HEK293 (cell line): ENCODE measurements at regions not wholly inside any gene's neighbourhood (a gene's known extent, or its start where the extent isn't known, plus 50 kb on each side); places are given as distances from the start of the nearest gene placed in this dataset.

ENCODE experiments used
- CTCF ChIA-PET: fragments of 350-600 bp; formaldehyde crosslinking; extraction: SDS; loops from one replicate; lab custom pipeline; 2021; ENCODE audit warnings: antibody characterized with exemption; lab: Yijun Ruan, JAX
- POLR2A ChIA-PET: fragments of 300-600 bp; formaldehyde crosslinking; extraction: SDS; loops from one replicate; lab custom pipeline; 2020; ENCODE audit warnings: antibody characterized with exemption, inconsistent platforms; lab: Yijun Ruan, JAX
- H3K27ac ChIP-seq: fragments of 200-500 bp; sonication (Bioruptor generic); 2 replicates; pipeline ENCODE4 v1.5.1; 2014; ENCODE audit warnings: low read depth, low read length, control low read depth, inconsistent platforms; ENCODE audit errors: extremely low read depth
- H3K36me3 ChIP-seq, 2 experiments: fragments of 200-500 bp in 1 of 2; sonication (Bioruptor generic) in 1 of 2; 1 replicate in 1 of 2; 2 replicates in 1 of 2; pipeline ENCODE4 v1.5.1; 2014 to 2017; ENCODE audit warnings: inconsistent platforms in 2 of 2, low read length in 2 of 2; ENCODE audit not compliant: control insufficient read depth in 2 of 2, insufficient read depth in 1 of 2
- H3K4me1 ChIP-seq: fragments of 200-500 bp; sonication (Bioruptor generic); 2 replicates; pipeline ENCODE4 v1.5.1; 2014; ENCODE audit warnings: mild to moderate bottlenecking, low read length, inconsistent platforms; ENCODE audit not compliant: control insufficient read depth, insufficient read depth
- H3K4me3 ChIP-seq: 2 replicates; pipeline ENCODE4 v1.5.1; 2011; ENCODE audit warnings: low read depth, mild to moderate bottlenecking, control low read depth, low read length, moderate library complexity
- H3K9me3 ChIP-seq: fragments of 200-500 bp; sonication (Bioruptor generic); 2 replicates; pipeline ENCODE4 v1.5.1; 2014; ENCODE audit warnings: low read depth, low read length, inconsistent platforms; ENCODE audit not compliant: control insufficient read depth, insufficient read depth
- KLF16 ChIP-seq: fragments of 450-650 bp; formaldehyde crosslinking; IDR thresholded peaks from 2 replicates; pipeline ENCODE4 v1.5.1; 2017; ENCODE audit warnings: missing biosample characterization, missing genetic modification characterization
- REST ChIP-seq: fragments of 450-650 bp; formaldehyde crosslinking; IDR thresholded peaks from 2 replicates; pipeline ENCODE4 v1.5.1; 2016; ENCODE audit warnings: missing biosample characterization, missing genetic modification characterization
- SP2 ChIP-seq: fragments of 450-650 bp; formaldehyde crosslinking; IDR thresholded peaks from 2 replicates; pipeline ENCODE4 v1.5.1; 2016; ENCODE audit warnings: missing biosample characterization, missing genetic modification characterization
- YY2 ChIP-seq: fragments of 450-650 bp; formaldehyde crosslinking; IDR thresholded peaks from 2 replicates; pipeline ENCODE4 v1.5.1; 2016; ENCODE audit warnings: missing biosample characterization, missing genetic modification characterization
- ZBTB8A ChIP-seq: fragments of 450-650 bp; formaldehyde crosslinking; IDR thresholded peaks from 2 replicates; pipeline ENCODE4 v1.5.1; 2016; ENCODE audit warnings: missing biosample characterization, missing genetic modification characterization
- ZNF114 ChIP-seq: fragments of 450-650 bp; formaldehyde crosslinking; IDR thresholded peaks from 2 replicates; pipeline ENCODE4 v1.5.0; 2017; ENCODE audit warnings: missing biosample characterization, missing genetic modification characterization
- ZNF121 ChIP-seq: fragments of 450-650 bp; formaldehyde crosslinking; IDR thresholded peaks from 2 replicates; pipeline ENCODE4 v1.5.1; 2016; ENCODE audit warnings: missing biosample characterization, missing genetic modification characterization
- ZNF133 ChIP-seq: fragments of 450-650 bp; formaldehyde crosslinking; IDR thresholded peaks from 2 replicates; pipeline ENCODE4 v1.5.1; 2016; ENCODE audit warnings: missing biosample characterization, missing genetic modification characterization
- ZNF248 ChIP-seq: fragments of 450-650 bp; formaldehyde crosslinking; IDR thresholded peaks from 2 replicates; pipeline ENCODE4 v1.5.1; 2017; ENCODE audit warnings: missing biosample characterization, missing genetic modification characterization
- ZNF274 ChIP-seq, 2 experiments: fragments of 200-500 bp in 1 of 2; fragments of 450-650 bp in 1 of 2; sonication (Bioruptor generic) in 1 of 2; formaldehyde crosslinking in 1 of 2; IDR thresholded peaks; 2 replicates each; pipeline versions ENCODE4 v1.5.1 to v1.6.1; 2014 to 2016; ENCODE audit warnings: borderline replicate concordance in 1 of 2, inconsistent platforms in 1 of 2, low read length in 1 of 2, missing biosample characterization in 1 of 2, missing genetic modification characterization in 1 of 2
- ZNF335 ChIP-seq: fragments of 450-650 bp; formaldehyde crosslinking; conservative IDR thresholded peaks from 2 replicates; pipeline ENCODE4 v1.5.1; 2016; ENCODE audit warnings: missing biosample characterization, missing genetic modification characterization
- ZNF366 ChIP-seq: fragments of 450-650 bp; formaldehyde crosslinking; conservative IDR thresholded peaks from 2 replicates; pipeline ENCODE4 v1.5.1; 2016; ENCODE audit warnings: missing biosample characterization, missing genetic modification characterization
- ZNF37A ChIP-seq: fragments of 450-650 bp; IDR thresholded peaks from 2 replicates; pipeline ENCODE4 v1.5.1; 2018; ENCODE audit warnings: missing biosample characterization, missing genetic modification characterization
- ZNF398 ChIP-seq: fragments of 450-650 bp; formaldehyde crosslinking; IDR thresholded peaks from 2 replicates; pipeline ENCODE4 v1.5.1; 2017; ENCODE audit warnings: missing biosample characterization, missing genetic modification characterization
- ZNF426 ChIP-seq: fragments of 450-650 bp; formaldehyde crosslinking; IDR thresholded peaks from 2 replicates; pipeline ENCODE4 v1.5.1; 2017; ENCODE audit warnings: missing biosample characterization, missing genetic modification characterization, mild to moderate bottlenecking, inconsistent platforms, moderate library complexity
- ZNF513 ChIP-seq: fragments of 450-650 bp; IDR thresholded peaks from 2 replicates; pipeline ENCODE4 v1.5.1; 2018; ENCODE audit warnings: missing biosample characterization, missing genetic modification characterization
- ZNF549 ChIP-seq: fragments of 450-650 bp; IDR thresholded peaks from 2 replicates; pipeline ENCODE4 v1.5.1; 2018; ENCODE audit warnings: missing biosample characterization, missing genetic modification characterization, mild to moderate bottlenecking, inconsistent platforms, moderate library complexity
- ZNF561 ChIP-seq: fragments of 450-650 bp; IDR thresholded peaks from 2 replicates; pipeline ENCODE4 v1.5.1; 2018; ENCODE audit warnings: missing biosample characterization, missing genetic modification characterization, borderline replicate concordance
- ZNF768 ChIP-seq: fragments of 450-650 bp; formaldehyde crosslinking; IDR thresholded peaks from 2 replicates; pipeline ENCODE4 v1.5.1; 2018; ENCODE audit warnings: missing biosample characterization, mild to moderate bottlenecking, missing genetic modification characterization
- ZNF792 ChIP-seq: fragments of 450-650 bp; formaldehyde crosslinking; IDR thresholded peaks from 2 replicates; pipeline ENCODE4 v1.5.1; 2016; ENCODE audit warnings: missing biosample characterization, missing genetic modification characterization

GRCh38 chr4:35965300-35965699 is 279.0 kb downstream of the ARAP2 start (continued):
- TF ChIP-seq ZNF426 (tag by site-specific recombination) (no peak), ZNF274 (IDR thresholded peaks at IDR 0.05; ENCODE audit: low read length) (no peak), ZNF274 (tag by site-specific recombination; IDR thresholded peaks at IDR 0.05; ENCODE audit: borderline replicate concordance) (no peak), ZNF549 (tag by site-specific recombination) (no peak), ZNF398 (tag by site-specific recombination) (no peak)

GRCh38 chr4:35966566-35966965 is 277.7 kb downstream of the ARAP2 start:
- no peak overlapping the region for H3K27ac ChIP-seq
- H3K9me3 ChIP-seq = no peaks in the 10 kb centered on the region
- H3K4me3 ChIP-seq = no peak overlapping the region
- TF ChIP-seq REST (tag by site-specific recombination) (no peak), KLF16 (tag by site-specific recombination) (no peak), ZNF335 (tag by site-specific recombination) (no peak), ZNF133 (tag by site-specific recombination) (no peak), ZNF513 (tag by site-specific recombination) (no peak), ZNF768 (no peak), ZNF792 (tag by site-specific recombination) (no peak), ZNF366 (tag by site-specific recombination) (no peak), ZNF248 (tag by site-specific recombination) (no peak), ZBTB8A (tag by site-specific recombination) (no peak), ZNF37A (no peak), ZNF561 (no peak), ZNF114 (no peak)
- ChIA-PET CTCF (no interaction called here), POLR2A (no interaction called here)
- no peaks in the 10 kb centered on the region for H3K4me1 ChIP-seq
- no peaks in the 10 kb centered on the region for H3K36me3 ChIP-seq

- CTCF ChIA-PET = no interaction called here
- POLR2A ChIA-PET = no interaction called here
These were observed 273.9 kb downstream of the ARAP2 start for GRCh38 chr4:35970366-35970960.

More at GRCh38 chr4:35970366-35970960, 273.9 kb downstream of the ARAP2 start:
- H3K36me3 ChIP-seq = no peaks in the 10 kb centered on the region
- no peak overlapping the region for H3K27ac ChIP-seq
- H3K9me3 ChIP-seq = no peaks in the 10 kb centered on the region
- no peak for TF ChIP-seq ZNF114
- no peak for TF ChIP-seq SP2
- no peak for TF ChIP-seq ZNF121 (tag by site-specific recombination)
- no peak for TF ChIP-seq YY2 (tag by site-specific recombination)
- no peaks in the 10 kb centered on the region for H3K4me1 ChIP-seq
- H3K4me3 ChIP-seq = no peak overlapping the region
